ENCODE measurements at regions not wholly inside any gene's neighbourhood (a gene's known extent, or its start where the extent isn't known, plus 50 kb on each side); places are given as distances from the start of the nearest gene placed in this dataset.

DNA sequence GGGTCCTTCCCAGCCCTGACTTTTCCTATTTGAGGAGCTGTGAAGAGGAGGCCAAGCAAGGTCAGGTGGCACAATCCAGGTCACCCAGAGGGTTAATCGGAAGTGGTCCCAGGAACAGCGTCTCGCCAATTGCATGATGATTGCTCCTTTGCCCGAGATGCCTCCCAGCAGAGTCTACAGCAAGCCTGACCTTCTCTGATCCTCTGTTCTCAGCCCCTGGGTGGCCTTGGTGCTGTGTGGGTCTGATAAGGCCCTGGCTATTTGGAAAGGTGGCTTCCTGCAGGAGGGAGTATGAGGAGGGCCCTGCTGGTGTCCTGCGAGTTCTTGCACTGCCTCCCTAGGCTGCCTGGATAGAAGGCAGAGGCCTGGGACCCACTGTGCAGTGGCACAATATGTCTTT lies 116.2 kb downstream of the FOXD2 start:
- DNase-seq (ENCODE audit: low read depth in 2 of 2) = no peak

GRCh38 chr1:47554901-47555300 lies 117.1 kb downstream of the FOXD2 start:
- no peak for DNase-seq (ENCODE audit: low read depth in 2 of 2)

GRCh38 chr1:47555306-47555705 lies 117.5 kb downstream of the FOXD2 start:
- DNase-seq (ENCODE audit: low read depth in 2 of 2) = no peak

GRCh38 chr1:47555841-47556560 lies 118.2 kb downstream of the FOXD2 start:
- no peak for DNase-seq (ENCODE audit: low read depth in 2 of 2)

DNA sequence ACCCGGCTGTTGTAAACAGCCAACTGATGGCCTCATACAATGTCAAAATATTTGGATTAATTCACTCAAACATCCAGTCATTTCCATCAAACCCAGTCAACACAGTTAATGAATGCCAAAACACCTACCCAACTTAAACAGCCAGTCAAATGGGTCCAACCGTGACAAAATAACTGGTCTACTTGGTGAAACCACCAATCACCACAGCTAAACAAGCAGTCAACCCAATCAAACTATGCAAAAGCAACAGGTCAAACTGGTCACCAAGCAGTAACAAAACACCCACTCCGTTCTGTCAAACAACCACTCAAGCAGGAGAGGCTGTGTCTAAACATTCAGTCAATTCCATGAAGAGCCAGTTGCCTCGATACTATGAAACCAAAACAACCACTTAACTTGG lies 119.2 kb downstream of the FOXD2 start:
- no peak for DNase-seq (ENCODE audit: low read depth in 2 of 2)

- no peak for DNase-seq (ENCODE audit: low read depth in 2 of 2)
Observed at GRCh38 chr1:47558601-47559593, 121.1 kb downstream of the FOXD2 start.

- no peak for DNase-seq (ENCODE audit: low read depth in 2 of 2)
Observed at GRCh38 chr1:47559944-47560695, 122.3 kb downstream of the FOXD2 start.

GRCh38 chr1:47561523-47562007 lies 123.7 kb downstream of the FOXD2 start:
- DNase-seq (ENCODE audit: low read depth in 2 of 2) = no peak

- no peak for DNase-seq (ENCODE audit: low read depth in 2 of 2)
Observed at GRCh38 chr1:47562147-47562546, 124.3 kb downstream of the FOXD2 start.

DNA sequence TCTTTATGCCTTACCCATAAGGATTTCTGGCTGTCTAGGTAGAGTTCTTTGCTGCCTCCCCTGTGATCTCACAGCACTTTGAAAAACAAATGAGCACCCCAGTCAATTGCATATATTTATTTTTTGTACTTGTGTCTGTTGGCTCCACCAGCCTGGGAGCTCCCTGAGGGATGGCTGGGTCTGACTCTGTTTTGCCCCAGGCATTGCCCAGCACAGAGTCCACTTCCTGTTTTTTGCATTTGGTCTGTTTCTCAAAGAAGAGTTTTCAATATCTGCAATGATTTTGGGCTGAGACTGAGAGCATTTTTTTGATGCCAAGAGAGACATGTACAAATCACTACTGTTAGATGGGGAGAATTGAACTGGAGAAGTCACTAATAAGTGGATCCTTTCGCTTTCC lies 125.0 kb downstream of the FOXD2 start:
- no peak for DNase-seq (ENCODE audit: low read depth in 2 of 2)

GRCh38 chr1:47563201-47563600 lies 125.4 kb downstream of the FOXD2 start:
- DNase-seq (ENCODE audit: low read depth in 2 of 2) = no peak

DNA sequence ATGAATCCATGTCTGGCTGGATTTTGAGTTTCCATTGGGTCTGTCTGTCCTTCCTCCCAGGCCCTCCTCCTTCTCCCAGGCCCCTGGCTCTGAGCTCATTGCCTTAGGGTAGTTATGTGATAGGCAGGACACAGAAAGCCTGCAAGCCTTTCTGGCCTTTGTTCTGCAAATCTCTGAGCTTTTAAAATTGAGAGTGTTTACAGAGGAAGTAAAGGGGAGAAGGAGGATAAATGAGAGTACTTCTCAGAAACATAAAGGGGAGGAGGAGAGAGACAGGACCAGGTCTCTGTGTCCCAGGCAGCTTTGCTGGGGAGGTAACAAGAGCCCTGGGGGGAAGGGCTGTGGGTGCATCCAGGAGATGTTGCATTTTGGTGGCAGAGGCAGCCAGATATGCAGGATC lies 126.7 kb downstream of the FOXD2 start:
- no peak for DNase-seq (ENCODE audit: low read depth in 2 of 2)

GRCh38 chr1:47565092-47565491 lies 127.2 kb downstream of the FOXD2 start:
- DNase-seq (ENCODE audit: low read depth in 2 of 2) = no peak

- DNase-seq (ENCODE audit: low read depth in 2 of 2) = no peak
Observed at GRCh38 chr1:47565676-47566075, 127.8 kb downstream of the FOXD2 start.

GRCh38 chr1:47568763-47569162 lies 130.9 kb downstream of the FOXD2 start:
- DNase-seq (ENCODE audit: low read depth in 2 of 2) = no peak

GRCh38 chr1:47569261-47569660 lies 131.4 kb downstream of the FOXD2 start:
- no peak for DNase-seq (ENCODE audit: low read depth in 2 of 2)

DNA sequence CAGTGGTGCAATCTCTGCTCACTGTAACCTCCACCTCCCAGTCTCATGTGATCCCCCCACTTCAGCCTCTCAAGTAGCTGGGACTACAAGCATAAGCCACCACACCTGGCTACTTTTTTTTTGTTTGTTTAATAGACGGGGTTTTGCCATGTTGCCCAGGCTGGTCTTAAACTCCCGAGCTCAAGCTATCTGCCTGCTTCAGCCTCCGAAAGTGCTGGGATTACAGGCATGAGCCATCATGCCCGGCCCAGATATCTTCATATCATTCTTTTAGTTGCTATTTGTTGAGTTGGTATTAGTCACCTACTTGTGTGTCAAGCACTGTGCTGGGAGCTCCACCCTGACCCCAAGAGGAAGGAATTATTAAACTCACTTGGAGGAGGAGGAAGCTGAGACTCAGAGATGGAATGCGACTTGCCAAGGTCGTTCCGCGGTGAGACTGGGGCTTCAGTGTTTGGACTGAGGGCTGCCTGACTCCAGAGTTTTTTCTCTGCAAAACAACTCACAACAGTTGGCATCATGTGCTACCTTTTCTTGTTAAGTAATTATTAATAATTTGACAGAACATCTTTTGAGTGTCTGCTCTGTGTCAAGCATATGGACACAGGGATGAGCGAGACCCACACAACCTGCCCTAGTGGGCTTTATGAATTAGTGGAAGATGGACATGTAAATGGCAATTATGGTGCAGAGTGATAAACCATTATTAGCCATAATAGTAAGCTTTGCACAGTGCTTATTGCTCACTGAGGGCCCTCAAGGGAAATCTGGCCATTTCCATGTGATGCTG lies 132.0 kb downstream of the FOXD2 start:
- no peak for DNase-seq (ENCODE audit: low read depth in 2 of 2)

DNA sequence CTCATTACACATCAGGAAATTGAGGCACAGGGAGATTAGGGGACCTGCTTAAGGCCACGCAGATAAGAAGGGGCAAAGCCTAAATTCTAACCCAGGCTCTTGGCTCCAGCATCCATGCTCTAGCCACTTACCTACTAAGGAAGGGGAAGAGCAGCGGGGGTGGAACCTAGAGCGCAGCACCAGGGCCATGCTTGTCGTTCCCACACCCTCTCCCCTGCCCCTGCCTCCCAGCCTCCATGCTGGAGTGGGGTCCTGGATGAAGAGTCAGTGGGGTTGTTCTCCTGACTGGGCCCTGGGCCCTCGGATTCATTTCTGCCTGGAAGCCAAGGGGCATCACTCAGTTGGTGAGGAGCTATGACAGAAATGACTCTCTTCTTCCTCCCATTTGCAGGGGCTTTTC lies 133.3 kb downstream of the FOXD2 start:
- no peak for DNase-seq (ENCODE audit: low read depth in 2 of 2)

GRCh38 chr1:47571952-47572351 lies 134.1 kb downstream of the FOXD2 start:
- no peak for DNase-seq (ENCODE audit: low read depth in 2 of 2)

DNA sequence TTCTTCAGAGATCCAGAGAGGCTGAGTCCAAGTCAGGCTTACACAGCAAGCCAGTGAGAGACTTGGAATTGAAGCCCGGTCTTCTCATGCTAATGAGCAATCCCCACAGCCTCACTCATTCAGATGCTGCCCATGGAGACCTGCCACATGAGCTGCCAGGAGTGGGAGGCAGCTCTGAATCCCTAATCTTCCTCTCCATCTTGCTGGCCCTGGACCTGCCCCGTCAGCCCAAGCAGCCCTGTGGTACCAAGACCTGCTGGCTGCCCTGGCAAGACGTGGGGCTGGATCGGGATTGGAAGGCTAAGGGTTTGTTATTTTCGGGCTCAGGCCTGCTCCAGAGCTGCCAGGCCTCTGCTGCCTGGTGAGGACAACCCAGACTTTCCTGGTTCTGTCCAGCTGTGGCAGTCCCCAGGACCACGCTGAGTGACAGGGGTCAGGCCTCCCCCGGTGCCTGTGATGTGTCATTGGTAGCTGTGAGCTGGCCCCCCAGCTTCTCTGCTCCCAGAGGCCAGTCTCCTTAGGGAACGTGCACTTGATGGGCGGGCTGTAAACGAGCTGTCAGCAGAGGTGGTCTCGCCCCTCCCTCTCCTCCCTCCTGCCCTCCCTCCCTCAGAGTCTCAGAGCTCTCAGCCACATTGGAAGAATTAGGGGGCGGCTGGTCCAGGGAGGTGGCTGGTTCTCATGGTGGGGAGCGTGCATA lies 135.0 kb downstream of the FOXD2 start:
- no peak for DNase-seq (ENCODE audit: low read depth in 2 of 2)
